GM21423 (cell line): ENCODE measurements at regions not wholly inside any gene's neighbourhood (a gene's known extent, or its start where the extent isn't known, plus 50 kb on each side); places are given as distances from the start of the nearest gene placed in this dataset.

Experiments
- ATAC-seq: cut with Tn5 transposase; IDR thresholded peaks from one replicate; pipeline ENCODE4 v1.9.1; 2021; ENCODE audit warnings: mild to moderate bottlenecking, moderate library complexity; ENCODE audit not compliant: unreplicated experiment

GRCh38 chr1:106880226-106880625 is 176.2 kb upstream of the PRMT6 start:
- no peak for ATAC-seq

DNA sequence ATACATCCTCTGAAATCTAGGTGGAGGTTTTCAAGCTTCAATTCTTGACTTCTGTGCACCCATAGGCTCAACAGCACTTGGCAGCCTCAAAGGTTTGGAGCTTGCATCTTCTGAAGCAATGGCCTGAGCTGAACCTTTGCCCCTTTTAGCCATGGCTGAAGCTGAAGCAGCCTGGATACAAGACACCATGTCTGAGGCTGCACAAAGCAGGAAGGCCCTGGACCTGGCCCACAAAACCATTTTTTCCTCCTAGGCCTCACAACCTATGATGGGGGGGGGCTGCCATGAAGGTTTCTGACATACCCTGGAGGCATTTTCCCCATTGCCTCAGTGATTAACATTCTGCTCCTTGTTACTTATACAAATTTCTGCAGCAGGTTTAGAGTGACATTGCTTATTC is 173.3 kb upstream of the PRMT6 start:
- ATAC-seq = no peak

- no peak for ATAC-seq
These were observed 167.4 kb upstream of the PRMT6 start for GRCh38 chr1:106889059-106889458.

DNA sequence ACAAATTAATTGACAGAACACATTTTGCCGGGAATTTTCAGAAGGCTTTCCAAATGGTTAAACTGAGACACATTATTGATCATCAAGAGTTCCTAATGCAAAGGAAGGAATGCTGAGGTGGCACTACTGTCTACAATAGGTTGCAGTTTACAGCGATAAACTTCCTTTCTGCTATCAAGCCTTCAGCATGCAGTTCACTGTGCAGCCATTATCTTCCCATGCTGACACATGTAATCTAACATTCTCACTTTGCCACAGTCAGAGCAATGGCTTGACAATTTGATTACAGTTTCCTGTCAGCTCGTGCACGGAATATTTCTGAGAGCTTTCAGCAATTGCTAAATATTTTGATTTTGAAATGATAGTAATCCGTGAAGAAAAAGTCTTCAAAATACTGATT is 166.9 kb upstream of the PRMT6 start:
- ATAC-seq = no peak

- no peak for ATAC-seq
These were observed 158.5 kb upstream of the PRMT6 start for GRCh38 chr1:106897976-106898375.

- no peak for ATAC-seq
These were observed 156.8 kb upstream of the PRMT6 start for GRCh38 chr1:106899644-106900043.

GRCh38 chr1:106907795-106908194 is 148.7 kb upstream of the PRMT6 start:
- ATAC-seq = peak; percentile 100

- no peak for ATAC-seq
These were observed 147.8 kb upstream of the PRMT6 start for GRCh38 chr1:106908689-106909088.

GRCh38 chr1:106910798-106911197 is 145.7 kb upstream of the PRMT6 start:
- ATAC-seq = no peak

GRCh38 chr1:106912131-106912530 is 144.3 kb upstream of the PRMT6 start:
- no peak for ATAC-seq

DNA sequence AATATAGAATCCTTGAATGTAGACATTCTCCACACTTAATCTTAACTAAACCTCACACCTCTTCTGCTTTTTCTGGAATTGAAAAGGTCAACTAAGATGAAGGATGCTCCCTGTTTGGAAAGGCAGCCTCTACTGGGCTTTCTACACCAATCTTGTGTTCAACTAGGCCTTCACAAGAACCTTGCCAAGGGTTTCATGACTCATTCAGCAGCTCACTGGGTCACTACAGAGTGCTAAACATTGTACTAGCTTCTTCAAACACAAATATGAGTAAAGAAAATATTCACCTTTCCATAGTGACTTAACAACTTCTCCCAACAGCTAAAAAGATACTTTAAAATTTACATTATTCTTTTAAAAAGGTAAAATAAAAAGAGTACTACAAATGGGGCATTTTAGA is 135.3 kb upstream of the PRMT6 start:
- no peak for ATAC-seq

DNA sequence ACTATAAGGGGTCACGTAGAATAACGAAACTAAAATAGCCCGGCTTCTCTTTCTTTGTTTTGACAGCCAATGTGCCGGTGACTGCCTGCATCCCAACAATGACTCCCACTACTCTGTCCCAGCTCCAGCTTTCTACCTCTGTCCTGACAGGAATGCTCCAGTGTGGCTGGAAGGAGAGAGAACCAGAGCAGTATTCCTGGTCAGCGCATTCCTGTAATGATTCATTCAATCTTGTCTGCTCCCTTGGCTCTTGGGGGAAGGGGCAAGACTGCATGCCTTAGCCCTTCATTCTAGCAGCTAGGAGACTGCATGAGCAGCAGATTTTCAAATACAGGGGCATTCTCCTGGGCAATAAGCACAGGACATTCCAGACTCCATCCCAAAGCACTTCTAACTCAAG is 132.1 kb upstream of the PRMT6 start:
- ATAC-seq = no peak

GRCh38 chr1:106925750-106926149 is 130.7 kb upstream of the PRMT6 start:
- no peak for ATAC-seq

- ATAC-seq = no peak
These were observed 129.5 kb upstream of the PRMT6 start for GRCh38 chr1:106926803-106927582.

DNA sequence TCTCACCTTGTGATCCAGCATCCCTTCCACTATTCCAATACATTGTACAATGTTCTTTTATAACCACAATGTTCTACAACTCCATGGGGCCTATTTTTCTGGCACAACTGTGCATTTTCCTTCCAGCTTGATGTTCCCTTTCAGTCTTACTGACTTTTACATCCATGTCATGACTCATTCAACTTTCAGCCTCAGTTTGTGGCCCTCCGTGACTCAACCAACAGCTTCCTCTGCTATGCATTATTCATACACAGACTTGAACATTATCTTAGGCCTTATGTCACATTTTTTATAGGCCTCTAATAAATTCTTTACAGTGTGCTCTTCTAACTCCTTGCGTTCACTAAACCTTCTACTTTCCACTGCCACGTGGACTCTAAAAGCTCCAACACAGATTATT is 119.4 kb upstream of the PRMT6 start:
- no peak for ATAC-seq

- no peak for ATAC-seq
These were observed 111.8 kb upstream of the PRMT6 start for GRCh38 chr1:106944721-106945120.

DNA sequence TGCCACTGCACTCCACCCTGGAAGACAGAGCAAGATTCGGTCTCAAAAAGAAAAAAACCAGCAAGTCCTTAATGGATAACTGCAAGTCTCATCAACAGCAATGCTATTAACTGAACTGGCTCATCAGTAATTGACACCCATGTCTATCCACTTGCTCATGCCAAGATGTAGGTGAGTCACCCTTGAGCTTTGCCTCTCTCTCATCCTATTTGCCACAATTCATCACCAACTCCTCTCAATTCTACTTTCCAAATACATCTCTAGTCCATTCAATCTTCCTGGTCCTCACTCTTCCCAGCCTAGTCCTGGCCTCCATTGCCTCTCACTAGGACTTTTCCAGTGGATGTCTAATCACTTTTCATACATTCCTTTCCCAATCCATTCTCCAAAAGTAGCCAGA is 103.7 kb upstream of the PRMT6 start:
- no peak for ATAC-seq

- ATAC-seq = no peak
These were observed 101.7 kb upstream of the PRMT6 start for GRCh38 chr1:106954661-106955229.

DNA sequence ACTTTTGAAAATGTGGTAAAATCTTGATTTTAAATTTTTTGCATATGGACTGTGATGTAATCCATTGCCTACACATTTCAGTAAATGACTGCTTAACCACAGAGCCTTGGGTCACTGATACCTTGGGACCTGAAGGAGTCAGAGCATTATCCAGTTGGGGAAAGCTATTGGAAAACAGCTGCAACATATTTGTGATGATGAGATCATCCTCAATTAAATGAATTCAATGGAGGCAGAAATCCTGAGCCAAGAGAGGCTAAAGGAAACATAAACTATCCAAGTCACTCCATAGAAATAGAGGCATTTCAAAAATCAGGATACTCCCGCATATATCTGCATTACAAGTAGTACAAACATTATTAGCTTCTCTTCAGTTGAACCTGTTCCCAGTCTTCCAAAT is 99.8 kb upstream of the PRMT6 start:
- no peak for ATAC-seq

DNA sequence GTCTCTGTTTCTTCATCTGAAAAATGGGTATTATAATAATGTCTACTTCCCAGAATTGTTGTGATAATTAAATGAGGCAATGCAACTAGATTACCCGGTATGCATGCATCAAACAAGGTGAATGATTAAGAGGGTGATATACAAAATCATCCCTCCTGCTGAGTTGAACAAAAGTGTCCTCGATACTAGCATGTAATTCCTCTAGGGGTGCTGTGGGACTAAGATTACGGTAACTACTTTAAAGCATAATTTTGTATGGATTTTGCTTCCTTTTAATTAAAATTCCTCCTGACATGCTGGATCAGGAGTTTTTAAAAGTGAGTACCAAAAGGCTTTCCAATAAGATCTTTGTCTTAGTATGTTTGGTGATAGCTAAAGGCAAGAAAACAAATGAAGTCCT is 98.7 kb upstream of the PRMT6 start:
- ATAC-seq = no peak

- peak; percentile 62 for ATAC-seq
These were observed 96.1 kb upstream of the PRMT6 start for GRCh38 chr1:106960412-106960811.

DNA sequence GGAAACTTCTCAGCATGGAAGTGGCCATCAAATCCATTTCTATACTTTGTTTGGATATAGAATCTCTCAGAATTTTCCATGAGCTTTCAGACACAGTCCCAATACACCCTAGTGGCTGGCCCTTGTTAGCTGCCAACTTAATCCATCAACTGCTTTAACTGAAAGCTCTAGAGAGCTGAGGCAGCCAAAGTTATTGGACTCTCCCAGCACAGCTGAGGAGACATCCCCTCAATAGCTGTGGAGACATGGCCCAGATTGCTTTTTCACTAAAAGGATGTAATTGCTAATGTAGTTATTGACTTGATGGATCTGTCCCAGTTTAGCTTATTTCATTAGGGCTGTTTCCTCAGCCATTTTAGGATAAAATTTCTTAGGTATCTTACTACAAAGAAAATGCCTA is 94.8 kb upstream of the PRMT6 start:
- no peak for ATAC-seq

GRCh38 chr1:106962591-106962990 is 93.9 kb upstream of the PRMT6 start:
- ATAC-seq = no peak
